AG08396 (cell line): ENCODE measurements at regions not wholly inside any gene's neighbourhood (a gene's known extent, or its start where the extent isn't known, plus 50 kb on each side); places are given as distances from the start of the nearest gene placed in this dataset.
"Not testable (repeated sequence)": the region's sequence is repeated elsewhere in the genome, so short reads cannot be mapped to it uniquely, and the experiment has no call there.

Experiments used
- DNase-seq: peaks from one replicate; pipeline ENCODE4 v3.0.0; 2012; ENCODE audit warnings: low spot score, mixed read lengths

- DNase-seq = no peak
These were observed 98.9 kb upstream of the MAPRE2 start for GRCh38 chr18:34942276-34942675.

- no peak for DNase-seq
These were observed 98.2 kb upstream of the MAPRE2 start for GRCh38 chr18:34942975-34943374.

DNA sequence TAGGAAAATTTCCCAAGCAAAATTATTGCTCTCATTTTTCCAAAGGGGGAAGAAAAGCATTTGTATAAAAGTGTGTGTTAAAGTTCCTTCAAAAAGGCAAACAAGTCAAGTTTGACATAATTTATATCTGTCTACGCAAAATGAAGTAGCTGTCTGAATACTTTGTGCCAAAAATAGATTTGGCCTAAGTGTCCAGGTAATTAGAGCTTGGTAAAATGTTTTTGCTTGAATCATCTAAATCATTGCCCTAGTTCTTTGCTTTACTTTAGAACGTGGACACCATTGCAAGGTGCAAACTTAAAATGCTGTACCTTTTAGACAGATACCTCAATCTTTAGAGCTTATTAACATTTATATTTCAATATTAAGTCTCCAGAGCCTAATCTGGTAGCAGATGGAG, 97.6 kb upstream of the MAPRE2 start:
- DNase-seq = no peak

DNA sequence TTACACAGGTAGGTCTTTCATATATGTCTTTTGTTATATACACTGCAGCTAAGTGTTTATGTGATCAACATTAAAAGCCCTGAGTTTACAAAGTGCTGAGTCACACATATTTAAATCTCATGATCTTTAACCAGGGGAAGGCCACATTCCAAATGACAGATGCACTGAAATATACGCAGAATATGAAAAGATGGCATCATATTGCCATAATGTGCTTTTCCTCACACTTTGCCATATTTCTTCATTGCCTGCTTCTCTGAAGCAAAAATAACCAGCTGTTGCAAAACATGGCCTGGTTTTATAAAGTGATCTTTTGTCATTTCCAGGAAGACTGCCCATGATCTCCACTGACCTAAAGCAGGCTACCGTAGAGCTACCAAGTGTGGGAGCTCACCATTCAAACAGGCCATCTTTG, 93.5 kb upstream of the MAPRE2 start:
- DNase-seq = no peak

DNA sequence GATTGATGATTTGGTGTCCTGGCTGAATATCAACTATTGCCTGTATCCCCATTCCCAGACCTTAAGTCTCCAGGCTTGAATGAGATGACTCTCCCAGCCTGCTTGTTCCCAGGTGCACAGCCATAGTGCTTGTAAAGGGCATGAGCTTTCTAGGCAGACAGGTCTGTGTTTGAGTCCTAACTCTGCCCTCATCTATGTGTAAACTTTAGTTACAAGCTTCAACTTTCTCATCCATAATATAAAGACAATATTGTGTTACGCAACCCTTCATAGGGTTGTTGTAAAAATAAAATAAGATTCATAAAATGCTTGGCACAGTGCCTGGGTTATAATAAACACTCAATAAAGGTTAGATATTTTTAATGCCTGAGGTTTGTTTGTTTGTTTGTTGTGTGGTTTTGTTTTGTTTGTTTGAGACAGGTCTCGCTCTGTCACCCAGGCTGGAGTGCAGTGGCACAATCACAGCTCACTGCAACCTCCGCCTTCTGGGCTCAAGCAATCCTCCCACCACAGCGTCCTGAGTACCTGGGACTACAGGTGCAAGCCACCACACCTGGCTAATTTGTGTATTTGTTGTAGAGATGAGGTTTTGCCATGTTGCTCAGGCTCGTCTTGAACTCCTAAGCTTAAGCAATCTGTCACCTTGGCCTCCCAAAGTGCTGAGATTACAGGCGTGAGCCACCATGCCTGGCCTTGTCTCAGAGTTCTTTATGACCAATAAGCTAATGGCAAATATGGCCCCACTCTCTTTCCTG, 89.4 kb upstream of the MAPRE2 start:
- DNase-seq = no peak

- DNase-seq = no peak
These were observed 88.0 kb upstream of the MAPRE2 start for GRCh38 chr18:34953212-34953611.

DNA sequence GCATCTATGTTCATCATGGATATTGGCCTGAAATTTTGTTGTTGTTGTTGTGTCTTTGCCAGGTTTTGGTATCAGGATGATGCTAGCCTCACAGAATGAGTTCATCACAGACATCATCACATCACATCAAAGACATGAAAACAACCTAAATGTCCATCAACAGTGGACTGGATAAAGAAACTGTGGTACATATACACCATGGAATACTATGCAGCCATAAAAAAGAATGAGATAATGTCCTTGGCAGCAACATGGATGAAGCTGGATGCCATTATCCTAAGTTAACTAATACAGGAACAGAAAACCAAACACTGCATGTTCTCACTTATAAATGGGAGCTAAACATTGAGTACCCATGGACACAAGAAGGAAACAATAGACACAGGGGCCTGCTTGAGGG, 85.7 kb upstream of the MAPRE2 start:
- DNase-seq = not testable (repeated sequence)

DNA sequence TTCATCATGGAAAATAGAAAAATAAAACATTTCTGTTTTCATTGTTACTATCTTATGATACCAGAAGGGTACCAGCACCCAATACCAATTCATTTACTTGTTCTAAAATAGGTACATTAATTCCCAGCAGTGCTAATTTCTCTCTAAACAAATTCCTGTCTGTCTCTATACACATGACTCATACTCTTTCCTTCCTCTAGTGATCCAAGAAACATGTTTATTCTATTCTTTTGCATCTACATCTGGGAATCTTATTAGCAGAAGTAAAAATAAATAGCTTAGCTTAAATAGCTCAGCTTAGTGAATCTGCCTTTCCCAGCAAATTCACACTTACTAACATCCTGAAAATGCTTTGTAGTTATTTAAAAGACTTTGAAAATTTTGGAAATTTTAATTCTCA, 84.5 kb upstream of the MAPRE2 start:
- no peak for DNase-seq

DNA sequence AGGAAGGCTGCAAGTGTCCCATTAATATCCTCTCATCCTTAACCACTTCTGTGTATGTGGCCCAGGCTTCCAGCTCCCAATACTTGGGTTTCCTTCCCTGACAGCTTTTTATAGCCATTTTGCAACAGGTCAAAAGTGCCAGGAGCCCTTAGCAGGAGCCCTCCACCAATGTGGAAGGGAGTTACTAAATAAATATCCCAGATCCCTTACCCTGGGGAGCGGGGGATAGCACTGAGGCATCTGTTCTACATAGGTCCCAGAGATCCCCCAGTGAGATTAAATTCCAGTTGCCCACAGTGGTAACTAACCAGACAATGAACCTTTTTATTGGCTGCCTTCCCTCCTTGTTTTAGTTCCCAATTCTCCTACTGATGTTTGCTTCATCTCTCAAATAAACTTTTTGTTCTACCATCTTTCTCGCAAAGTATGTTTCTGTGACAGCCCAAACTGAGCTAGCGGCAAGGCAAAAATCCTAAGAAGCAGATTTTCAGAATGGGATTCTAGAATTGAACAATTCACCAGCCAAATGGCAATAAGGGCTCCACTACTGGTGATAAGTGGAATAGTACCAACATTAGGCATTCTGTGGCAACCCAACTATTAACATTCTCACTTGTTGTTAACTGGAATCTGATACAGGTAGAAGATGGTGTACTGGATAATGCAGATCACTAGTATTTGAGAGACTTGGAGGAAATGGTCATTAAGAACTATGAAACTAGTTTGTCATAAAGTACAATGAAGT, 83.9 kb upstream of the MAPRE2 start:
- no peak for DNase-seq

GRCh38 chr18:34957864-34958259, 83.4 kb upstream of the MAPRE2 start:
- no peak for DNase-seq

DNA sequence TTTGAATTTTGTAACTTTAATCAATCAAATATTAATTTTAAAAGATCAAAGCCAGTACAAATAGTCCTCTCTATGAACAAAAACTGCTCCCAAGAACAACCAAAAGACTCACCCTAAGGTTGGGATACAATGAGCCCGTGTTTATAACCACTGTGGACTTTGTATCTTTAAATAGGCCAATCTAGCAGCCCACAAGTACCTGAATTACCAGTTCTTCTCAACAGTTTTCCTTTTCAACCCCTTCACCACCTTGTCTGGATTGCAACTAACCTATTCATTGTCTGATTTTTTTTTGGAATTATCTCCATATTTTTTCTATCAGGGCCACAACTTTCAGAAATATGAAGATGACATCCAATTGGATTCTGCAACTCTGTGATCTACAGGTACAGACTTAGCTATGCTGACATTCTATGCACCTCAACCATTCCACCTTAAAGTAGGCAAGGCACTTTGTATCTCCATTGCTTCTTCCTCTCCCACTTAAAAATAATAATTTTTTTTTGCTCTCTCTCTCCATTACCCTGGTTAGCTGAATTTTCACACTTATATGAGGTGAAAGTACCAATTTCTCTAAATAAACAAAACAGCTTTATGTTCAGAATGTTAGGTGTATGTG, 81.9 kb upstream of the MAPRE2 start:
- no peak for DNase-seq

- no peak for DNase-seq
These were observed 81.2 kb upstream of the MAPRE2 start for GRCh38 chr18:34959989-34960388.

- DNase-seq = no peak
These were observed 76.1 kb upstream of the MAPRE2 start for GRCh38 chr18:34965108-34965507.

DNA sequence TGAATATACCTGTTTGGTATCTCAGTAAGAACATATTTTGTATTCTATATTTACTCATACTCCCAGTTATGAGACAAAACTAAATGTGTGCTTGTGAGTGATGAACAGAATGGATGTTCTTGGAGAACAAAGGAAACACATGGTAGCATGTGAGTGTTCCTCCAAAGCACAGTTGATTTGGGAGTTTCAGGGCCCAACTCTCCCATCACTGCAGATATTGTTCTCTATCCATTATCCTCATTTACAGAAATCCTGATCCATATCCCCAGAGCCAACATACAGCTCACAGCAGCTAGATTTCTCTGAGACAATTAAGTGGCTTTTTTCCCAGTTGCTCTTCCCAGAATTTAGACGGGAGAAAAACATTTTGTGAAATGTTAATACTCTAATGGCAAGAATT, 75.6 kb upstream of the MAPRE2 start:
- no peak for DNase-seq

DNA sequence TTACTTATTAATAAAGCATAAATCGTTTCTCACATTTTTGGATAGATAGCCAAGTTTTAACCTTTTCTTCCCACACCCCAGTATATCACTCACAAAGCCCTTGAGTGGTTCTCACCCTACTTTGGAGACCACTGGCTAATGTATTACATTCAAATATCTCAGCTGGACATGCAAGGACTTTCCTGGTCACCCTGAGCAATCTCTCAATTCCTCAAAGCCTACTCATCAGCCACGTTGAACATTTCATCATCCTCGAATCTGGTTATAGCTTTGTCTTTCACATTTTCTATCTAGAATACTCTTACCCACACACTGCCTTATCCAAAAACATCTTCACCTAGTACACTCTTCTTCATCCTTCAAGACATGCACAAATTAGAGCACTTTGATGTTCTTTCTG, 71.1 kb upstream of the MAPRE2 start:
- peak; percentile 20 for DNase-seq

DNA sequence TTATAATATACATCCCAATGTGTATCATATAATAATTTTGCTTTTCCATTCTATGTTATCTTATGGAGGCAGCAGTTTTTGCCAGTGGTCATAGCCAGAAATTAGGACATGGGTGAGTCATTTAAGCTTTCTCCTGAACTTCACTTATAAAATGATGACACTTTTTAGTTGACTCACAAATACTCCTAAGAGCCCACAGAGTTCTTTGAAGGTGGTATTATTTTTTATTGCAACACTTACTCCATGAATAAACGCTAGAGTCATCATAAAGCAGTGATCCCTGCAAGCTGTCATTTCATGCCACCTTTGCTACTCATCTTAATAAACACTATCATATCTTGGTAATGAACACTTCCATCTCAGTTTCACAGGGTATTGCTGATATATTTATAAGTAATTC, 69.9 kb upstream of the MAPRE2 start:
- peak; percentile 29 for DNase-seq

- DNase-seq = no peak
These were observed 68.3 kb upstream of the MAPRE2 start for GRCh38 chr18:34972765-34973414.

DNA sequence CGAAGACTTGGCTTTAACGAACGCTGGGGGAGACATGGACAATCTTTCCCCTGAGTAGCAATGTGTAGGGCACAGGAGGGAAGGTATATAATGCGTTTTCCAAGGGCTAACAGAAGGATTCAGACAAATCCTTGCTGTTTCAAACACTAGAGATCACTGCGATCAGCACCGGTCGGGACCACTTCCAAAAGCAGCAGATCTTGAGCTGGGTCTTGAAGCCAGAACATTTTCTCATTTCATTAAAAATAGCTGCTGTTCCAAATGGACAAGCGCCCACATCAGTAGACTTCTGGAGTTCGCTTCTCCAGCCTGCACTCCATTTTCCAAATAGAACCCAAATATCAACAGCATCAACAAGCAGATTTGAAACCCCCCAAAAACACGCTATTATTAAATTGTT, 65.1 kb upstream of the MAPRE2 start:
- DNase-seq = no peak

DNA sequence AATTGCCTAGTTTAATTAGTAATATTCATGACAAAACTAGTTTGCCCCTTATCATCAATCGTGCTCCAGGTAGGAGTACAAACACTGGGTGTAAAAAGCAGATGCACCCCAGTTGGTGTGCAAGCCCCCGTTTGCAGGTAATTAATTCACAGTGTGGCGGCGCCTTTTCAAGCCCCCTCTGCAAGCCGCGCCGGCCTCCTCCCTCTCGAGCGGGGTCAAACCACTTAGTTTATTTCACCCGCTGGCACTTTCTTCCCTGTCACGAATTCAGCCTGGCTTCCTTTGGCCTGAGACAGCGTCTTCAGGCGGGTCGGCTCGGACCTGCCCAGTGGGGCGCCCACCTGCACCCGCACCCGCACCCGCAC, 64.7 kb upstream of the MAPRE2 start:
- DNase-seq = no peak

- peak; percentile 62 for DNase-seq
These were observed 64.0 kb upstream of the MAPRE2 start for GRCh38 chr18:34976899-34977837.

GRCh38 chr18:34977838-34978532, 63.2 kb upstream of the MAPRE2 start:
- peak; percentile 20 for DNase-seq
